ENCODE measurements at regions not wholly inside any gene's neighbourhood (a gene's known extent, or its start where the extent isn't known, plus 50 kb on each side); places are given as distances from the start of the nearest gene placed in this dataset.

- no peak overlapping the region for H3K4me3 ChIP-seq
- no peaks in the 10 kb centered on the region for H3K9me3 ChIP-seq
- no peak for DNase-seq
- intact Hi-C loops (cut with DNase I) = loop anchor here in 1 of 2 donors (10.0 kb wide), 1 partner anchor 53 kb away; no protein-coding TSS in a partner anchor
- peak overlapping the region in 1 of 3 donors; percentile 5 for H3K27ac ChIP-seq
- WGBS (ENCODE audit: insufficient coverage, low coverage, low lambda C conversion rate, missing lambda C conversion rate) = 47% methylated on average over 8 of the region's 11 CpGs
- H3K27me3 ChIP-seq = no peaks in the 10 kb centered on the region
- TF ChIP-seq POLR2A (IDR thresholded peaks at IDR 0.05) (no peak), CTCF (IDR thresholded peaks at IDR 0.05) (peak in 2 of 4 donors; percentile 17 to 18)
- peaks cover 0 to 26% (median 10%) of the 10 kb centered on the region in 4 donors for H3K4me1 ChIP-seq
- H3K36me3 ChIP-seq = no peaks in the 10 kb centered on the region
- ATAC-seq = peak; percentile 40 to 60 (median 56)
Measured at GRCh38 chr15:70427167-70428120, 329.7 kb upstream of the TLE3 start.

GRCh38 chr15:70426096-70426821, 328.5 kb upstream of the TLE3 start:
- ATAC-seq (no peak), DNase-seq (no peak)
- TF ChIP-seq CTCF (IDR thresholded peaks at IDR 0.05) (no peak), POLR2A (IDR thresholded peaks at IDR 0.05) (no peak)
- Histone ChIP-seq H3K27me3 (no peaks in the 10 kb centered on the region), H3K36me3 (no peaks in the 10 kb centered on the region), H3K4me3 (no peak overlapping the region), H3K27ac (no peak overlapping the region), H3K4me1 (peaks cover 0 to 35% (median 13%) of the 10 kb centered on the region in 4 donors), H3K9me3 (no peaks in the 10 kb centered on the region)
- intact Hi-C loops (cut with DNase I) = loop anchor here in 1 of 2 donors (10.0 kb wide), 1 partner anchor 51 kb away; no protein-coding TSS in a partner anchor
- 92% methylated on average over 10 of the region's 17 CpGs for WGBS (ENCODE audit: insufficient coverage, low coverage, low lambda C conversion rate, missing lambda C conversion rate)

- Histone ChIP-seq H3K27ac (no peak overlapping the region), H3K4me3 (no peak overlapping the region), H3K9me3 (no peaks in the 10 kb centered on the region), H3K36me3 (no peaks in the 10 kb centered on the region), H3K4me1 (peaks cover 0 to 38% (median 16%) of the 10 kb centered on the region in 4 donors), H3K27me3 (no peaks in the 10 kb centered on the region)
- ATAC-seq (no peak), DNase-seq (no peak)
- TF ChIP-seq CTCF (IDR thresholded peaks at IDR 0.05) = no peak
- TF ChIP-seq POLR2A (IDR thresholded peaks at IDR 0.05) = no peak
- intact Hi-C loops (cut with DNase I) = loop anchor here in 1 of 2 donors (10.0 kb wide), 1 partner anchor 50 kb away; no protein-coding TSS in a partner anchor
- 39% methylated on average over 2 of the region's 4 CpGs for WGBS (ENCODE audit: insufficient coverage, low coverage, low lambda C conversion rate, missing lambda C conversion rate)
Measured at GRCh38 chr15:70424937-70425411, 327.3 kb upstream of the TLE3 start.

GRCh38 chr15:70423267-70423666, 325.6 kb upstream of the TLE3 start:
- Histone ChIP-seq H3K27me3 (no peaks in the 10 kb centered on the region), H3K4me3 (no peak overlapping the region), H3K9me3 (no peaks in the 10 kb centered on the region), H3K4me1 (peaks cover 0 to 36% (median 16%) of the 10 kb centered on the region in 4 donors), H3K36me3 (no peaks in the 10 kb centered on the region), H3K27ac (no peak overlapping the region)
- TF ChIP-seq POLR2A (IDR thresholded peaks at IDR 0.05) (no peak), CTCF (IDR thresholded peaks at IDR 0.05) (no peak)
- intact Hi-C loops (cut with DNase I) = loop anchor here in 1 of 2 donors (10.0 kb wide), 1 partner anchor 48 kb away; no protein-coding TSS in a partner anchor
- DNase-seq = no peak
- WGBS (ENCODE audit: insufficient coverage, low coverage, low lambda C conversion rate, missing lambda C conversion rate) = 100% methylated on average over 2 of the region's 2 CpGs
- ATAC-seq = no peak
